ENCODE measurements at regions not wholly inside any gene's neighbourhood (a gene's known extent, or its start where the extent isn't known, plus 50 kb on each side); places are given as distances from the start of the nearest gene placed in this dataset.
"Not testable (repeated sequence)": the region's sequence is repeated elsewhere in the genome, so short reads cannot be mapped to it uniquely, and the experiment has no call there.

GRCh38 chr3:81364411-81364810 lies 397.0 kb downstream of the GBE1 start:
- no peaks in the 10 kb centered on the region for H3K9me3 ChIP-seq (ENCODE audit: control insufficient read depth, insufficient read depth, low read length)
- H3K9ac ChIP-seq (ENCODE audit: low read depth, low read length) = no peak overlapping the region
- H3K27ac ChIP-seq (ENCODE audit: low read depth, low read length) = no peak overlapping the region
- no peak overlapping the region for H3K4me3 ChIP-seq (ENCODE audit: low read depth, low read length)
- no peaks in the 10 kb centered on the region for H3K27me3 ChIP-seq (ENCODE audit: control insufficient read depth, insufficient read depth, low read length)
- H3K36me3 ChIP-seq (ENCODE audit: control insufficient read depth, insufficient read depth, low read length) = no peaks in the 10 kb centered on the region
- H3K4me1 ChIP-seq (ENCODE audit: control insufficient read depth, insufficient read depth, low read length) = no peaks in the 10 kb centered on the region

DNA sequence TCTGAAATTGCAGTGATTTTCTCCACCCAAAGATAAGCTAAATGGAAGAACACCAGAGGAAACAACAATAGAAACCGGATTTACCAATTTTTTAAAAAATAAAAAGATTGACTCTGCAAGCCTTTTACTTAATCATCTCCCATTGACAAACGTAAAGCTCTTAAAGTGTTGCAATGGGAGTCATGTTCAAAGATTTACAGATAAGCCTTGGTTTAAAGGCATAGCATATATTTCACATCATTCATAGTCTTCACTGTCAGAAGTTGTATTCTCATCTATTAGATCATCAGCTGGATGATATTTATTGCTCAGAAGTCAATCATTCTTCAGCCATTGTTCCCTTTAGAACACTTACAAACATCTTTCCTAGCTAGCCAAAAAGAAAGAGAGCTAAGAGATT lies 397.6 kb downstream of the GBE1 start:
- Histone ChIP-seq H3K27ac (ENCODE audit: low read depth, low read length) (no peak overlapping the region), H3K36me3 (ENCODE audit: control insufficient read depth, insufficient read depth, low read length) (no peaks in the 10 kb centered on the region), H3K27me3 (ENCODE audit: control insufficient read depth, insufficient read depth, low read length) (no peaks in the 10 kb centered on the region), H3K9me3 (ENCODE audit: control insufficient read depth, insufficient read depth, low read length) (no peaks in the 10 kb centered on the region), H3K4me3 (ENCODE audit: low read depth, low read length) (no peak overlapping the region), H3K9ac (ENCODE audit: low read depth, low read length) (no peak overlapping the region), H3K4me1 (ENCODE audit: control insufficient read depth, insufficient read depth, low read length) (no peaks in the 10 kb centered on the region)

GRCh38 chr3:81354119-81354518 lies 407.3 kb downstream of the GBE1 start:
- Histone ChIP-seq H3K4me3 (ENCODE audit: low read depth, low read length) (no peak overlapping the region), H3K36me3 (ENCODE audit: control insufficient read depth, insufficient read depth, low read length) (no peaks in the 10 kb centered on the region), H3K4me1 (ENCODE audit: control insufficient read depth, insufficient read depth, low read length) (no peaks in the 10 kb centered on the region), H3K9ac (ENCODE audit: low read depth, low read length) (no peak overlapping the region), H3K27me3 (ENCODE audit: control insufficient read depth, insufficient read depth, low read length) (no peaks in the 10 kb centered on the region), H3K9me3 (ENCODE audit: control insufficient read depth, insufficient read depth, low read length) (peaks cover 10% of the 10 kb centered on the region), H3K27ac (ENCODE audit: low read depth, low read length) (no peak overlapping the region)

DNA sequence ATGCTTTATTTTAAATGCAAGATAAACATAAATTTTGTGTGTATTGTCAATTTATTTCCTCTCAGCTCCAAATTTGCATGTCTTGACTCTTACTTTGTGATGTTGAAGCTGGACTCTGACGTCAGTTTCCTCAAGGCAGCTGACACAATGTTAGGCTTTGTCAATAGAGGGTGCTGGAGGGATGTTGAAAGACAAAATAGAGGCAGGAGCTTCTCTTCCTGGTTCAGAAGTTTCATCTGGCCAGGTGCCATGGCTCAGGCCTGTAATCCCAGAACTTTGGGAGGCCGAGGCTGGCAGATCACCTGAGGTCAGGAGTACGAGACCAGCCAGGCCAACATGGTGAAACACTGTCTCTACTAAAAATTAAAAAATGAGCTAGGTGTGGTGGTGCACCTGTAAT lies 408.6 kb downstream of the GBE1 start:
- Histone ChIP-seq H3K9me3 (ENCODE audit: control insufficient read depth, insufficient read depth, low read length) (peaks cover 2% of the 10 kb centered on the region), H3K4me1 (ENCODE audit: control insufficient read depth, insufficient read depth, low read length) (no peaks in the 10 kb centered on the region), H3K4me3 (ENCODE audit: low read depth, low read length) (no peak overlapping the region), H3K27ac (ENCODE audit: low read depth, low read length) (no peak overlapping the region), H3K27me3 (ENCODE audit: control insufficient read depth, insufficient read depth, low read length) (no peaks in the 10 kb centered on the region), H3K36me3 (ENCODE audit: control insufficient read depth, insufficient read depth, low read length) (no peaks in the 10 kb centered on the region), H3K9ac (ENCODE audit: low read depth, low read length) (no peak overlapping the region)

GRCh38 chr3:81349816-81350340 lies 411.6 kb downstream of the GBE1 start:
- H3K9ac ChIP-seq (ENCODE audit: low read depth, low read length) = no peak overlapping the region
- no peaks in the 10 kb centered on the region for H3K36me3 ChIP-seq (ENCODE audit: control insufficient read depth, insufficient read depth, low read length)
- no peaks in the 10 kb centered on the region for H3K4me1 ChIP-seq (ENCODE audit: control insufficient read depth, insufficient read depth, low read length)
- no peaks in the 10 kb centered on the region for H3K9me3 ChIP-seq (ENCODE audit: control insufficient read depth, insufficient read depth, low read length)
- H3K4me3 ChIP-seq (ENCODE audit: low read depth, low read length) = no peak overlapping the region
- H3K27ac ChIP-seq (ENCODE audit: low read depth, low read length) = no peak overlapping the region
- H3K27me3 ChIP-seq (ENCODE audit: control insufficient read depth, insufficient read depth, low read length) = no peaks in the 10 kb centered on the region

DNA sequence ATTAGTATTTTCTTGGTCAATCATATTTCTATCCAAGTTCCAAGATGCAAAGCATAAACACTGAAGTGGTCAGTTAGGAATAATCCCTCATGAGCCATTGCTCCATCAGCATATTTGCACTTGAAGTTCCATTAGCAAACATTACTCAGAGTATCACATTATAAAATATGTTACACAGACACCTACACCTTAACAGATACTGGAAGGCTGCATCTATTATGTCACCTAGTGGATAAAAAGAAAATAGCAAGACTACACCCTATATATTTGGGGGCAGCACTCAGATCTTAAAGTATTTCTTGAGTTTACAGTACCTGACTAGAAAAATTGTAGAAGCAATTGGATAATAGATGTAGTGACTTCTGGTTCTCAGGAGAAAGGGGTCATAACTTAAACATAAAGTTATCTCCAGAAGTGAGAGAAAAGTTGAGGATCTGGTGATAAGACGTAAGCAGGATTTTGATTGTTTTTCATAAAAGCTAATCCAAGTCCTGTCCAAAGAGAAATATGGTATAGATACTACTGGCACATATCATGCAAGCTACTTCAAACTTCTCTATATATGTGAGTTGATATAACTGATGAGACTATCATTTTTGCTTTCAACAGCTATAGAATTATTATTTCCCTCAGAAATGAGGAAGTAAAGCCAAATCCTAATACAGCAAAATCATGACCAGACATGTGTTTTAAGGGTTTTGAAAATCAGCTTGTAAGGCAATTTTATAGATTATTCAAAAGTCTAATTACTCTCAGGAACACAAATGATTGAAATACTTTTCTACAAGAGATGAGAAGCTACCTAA lies 422.2 kb downstream of the GBE1 start:
- no peaks in the 10 kb centered on the region for H3K27me3 ChIP-seq (ENCODE audit: control insufficient read depth, insufficient read depth, low read length)
- H3K27ac ChIP-seq (ENCODE audit: low read depth, low read length) = no peak overlapping the region

DNA sequence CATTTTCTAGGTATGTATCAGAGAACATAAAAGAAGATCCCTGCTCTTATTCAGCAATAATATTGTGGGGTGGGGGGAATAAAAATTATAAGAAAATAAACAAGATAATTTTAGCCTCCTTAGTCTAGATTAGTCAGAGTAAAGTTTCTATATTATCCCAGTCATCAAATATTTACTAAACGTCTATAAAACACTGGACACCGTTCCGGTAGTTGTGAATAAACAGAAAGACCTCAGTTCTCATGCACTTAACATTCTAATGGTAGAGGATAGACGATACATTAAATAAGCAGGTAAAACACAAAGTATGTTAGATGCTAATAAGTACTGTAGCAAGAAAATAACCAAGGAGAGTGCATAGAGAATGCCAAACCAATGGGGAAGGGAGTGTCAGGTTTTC lies 425.0 kb downstream of the GBE1 start:
- no peak overlapping the region for H3K4me3 ChIP-seq (ENCODE audit: low read depth, low read length)
- no peaks in the 10 kb centered on the region for H3K36me3 ChIP-seq (ENCODE audit: control insufficient read depth, insufficient read depth, low read length)
- H3K27ac ChIP-seq (ENCODE audit: low read depth, low read length) = no peak overlapping the region
- H3K9me3 ChIP-seq (ENCODE audit: control insufficient read depth, insufficient read depth, low read length) = no peaks in the 10 kb centered on the region
- H3K27me3 ChIP-seq (ENCODE audit: control insufficient read depth, insufficient read depth, low read length) = no peaks in the 10 kb centered on the region
- no peak overlapping the region for H3K9ac ChIP-seq (ENCODE audit: low read depth, low read length)
- no peaks in the 10 kb centered on the region for H3K4me1 ChIP-seq (ENCODE audit: control insufficient read depth, insufficient read depth, low read length)

More for the DNA sequence above, 422.2 kb downstream of the GBE1 start:
- Histone ChIP-seq H3K36me3 (ENCODE audit: control insufficient read depth, insufficient read depth, low read length) (no peaks in the 10 kb centered on the region), H3K9ac (ENCODE audit: low read depth, low read length) (no peak overlapping the region), H3K4me1 (ENCODE audit: control insufficient read depth, insufficient read depth, low read length) (no peaks in the 10 kb centered on the region), H3K9me3 (ENCODE audit: control insufficient read depth, insufficient read depth, low read length) (no peaks in the 10 kb centered on the region), H3K4me3 (ENCODE audit: low read depth, low read length) (no peak overlapping the region)

- not testable (repeated sequence) for H3K9me3 ChIP-seq (ENCODE audit: control insufficient read depth, insufficient read depth, low read length); H3K36me3 ChIP-seq (ENCODE audit: control insufficient read depth, insufficient read depth, low read length); H3K27me3 ChIP-seq (ENCODE audit: control insufficient read depth, insufficient read depth, low read length); H3K4me1 ChIP-seq (ENCODE audit: control insufficient read depth, insufficient read depth, low read length); H3K27ac ChIP-seq (ENCODE audit: low read depth, low read length); H3K4me3 ChIP-seq (ENCODE audit: low read depth, low read length); H3K9ac ChIP-seq (ENCODE audit: low read depth, low read length)
Measured at GRCh38 chr3:81329835-81330234, 431.6 kb downstream of the GBE1 start.

DNA sequence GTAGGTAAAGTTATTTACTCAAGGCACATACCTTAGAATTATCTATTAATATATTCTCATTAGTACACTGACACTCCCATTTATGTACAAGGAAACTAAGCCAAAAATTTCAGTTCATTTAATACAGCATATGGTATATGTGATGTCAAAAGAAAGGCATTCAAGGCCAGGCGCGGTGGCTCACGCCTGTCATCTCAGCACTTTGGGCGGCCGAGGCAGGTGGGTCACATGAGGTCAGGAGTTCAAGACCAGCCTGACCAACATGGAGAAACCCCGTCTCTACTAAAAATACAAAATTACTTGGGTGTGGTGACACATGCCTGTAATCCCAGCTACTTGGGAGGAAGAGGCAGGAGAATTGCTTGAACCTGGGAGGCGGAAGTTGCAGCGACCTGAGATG lies 435.2 kb downstream of the GBE1 start:
- Histone ChIP-seq H3K4me1 (ENCODE audit: control insufficient read depth, insufficient read depth, low read length) (no peaks in the 10 kb centered on the region), H3K27ac (ENCODE audit: low read depth, low read length) (no peak overlapping the region), H3K9ac (ENCODE audit: low read depth, low read length) (no peak overlapping the region), H3K9me3 (ENCODE audit: control insufficient read depth, insufficient read depth, low read length) (no peaks in the 10 kb centered on the region), H3K4me3 (ENCODE audit: low read depth, low read length) (no peak overlapping the region), H3K36me3 (ENCODE audit: control insufficient read depth, insufficient read depth, low read length) (no peaks in the 10 kb centered on the region), H3K27me3 (ENCODE audit: control insufficient read depth, insufficient read depth, low read length) (no peaks in the 10 kb centered on the region)

- no peak overlapping the region for H3K27ac ChIP-seq (ENCODE audit: low read depth, low read length)
- H3K4me3 ChIP-seq (ENCODE audit: low read depth, low read length) = no peak overlapping the region
- H3K36me3 ChIP-seq (ENCODE audit: control insufficient read depth, insufficient read depth, low read length) = no peaks in the 10 kb centered on the region
- H3K9ac ChIP-seq (ENCODE audit: low read depth, low read length) = no peak overlapping the region
- H3K4me1 ChIP-seq (ENCODE audit: control insufficient read depth, insufficient read depth, low read length) = no peaks in the 10 kb centered on the region
- no peaks in the 10 kb centered on the region for H3K27me3 ChIP-seq (ENCODE audit: control insufficient read depth, insufficient read depth, low read length)
- no peaks in the 10 kb centered on the region for H3K9me3 ChIP-seq (ENCODE audit: control insufficient read depth, insufficient read depth, low read length)
Measured at GRCh38 chr3:81320862-81321261, 440.6 kb downstream of the GBE1 start.

- no peak overlapping the region for H3K27ac ChIP-seq (ENCODE audit: low read depth, low read length)
- no peaks in the 10 kb centered on the region for H3K27me3 ChIP-seq (ENCODE audit: control insufficient read depth, insufficient read depth, low read length)
- no peak overlapping the region for H3K4me3 ChIP-seq (ENCODE audit: low read depth, low read length)
Measured at GRCh38 chr3:81315030-81315429, 446.4 kb downstream of the GBE1 start.

More at GRCh38 chr3:81315030-81315429, 446.4 kb downstream of the GBE1 start:
- Histone ChIP-seq H3K9me3 (ENCODE audit: control insufficient read depth, insufficient read depth, low read length) (no peaks in the 10 kb centered on the region), H3K9ac (ENCODE audit: low read depth, low read length) (no peak overlapping the region), H3K36me3 (ENCODE audit: control insufficient read depth, insufficient read depth, low read length) (no peaks in the 10 kb centered on the region), H3K4me1 (ENCODE audit: control insufficient read depth, insufficient read depth, low read length) (no peaks in the 10 kb centered on the region)
